ENCODE measurements at regions not wholly inside any gene's neighbourhood (a gene's known extent, or its start where the extent isn't known, plus 50 kb on each side); places are given as distances from the start of the nearest gene placed in this dataset.
"Not testable (repeated sequence)": the region's sequence is repeated elsewhere in the genome, so short reads cannot be mapped to it uniquely, and the experiment has no call there.

DNA sequence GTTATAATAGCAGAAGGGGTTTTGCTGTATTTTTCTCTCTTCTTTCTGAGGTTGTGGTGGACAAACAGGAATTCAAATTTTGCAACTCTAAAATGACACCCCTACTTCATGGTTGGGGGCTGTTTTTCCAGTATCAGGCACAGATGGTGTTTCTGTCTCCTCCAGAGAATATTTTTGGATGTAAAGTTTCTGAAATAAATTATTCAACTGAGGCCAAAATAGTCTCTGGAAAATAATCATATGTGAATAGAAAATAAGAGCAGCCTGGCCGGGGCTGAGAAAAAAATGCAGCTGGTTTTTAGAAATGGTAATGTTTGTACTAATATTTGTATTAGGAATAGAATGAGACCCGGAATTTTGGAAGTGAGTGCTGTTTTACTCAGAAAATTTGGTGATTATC, 121.3 kb upstream of the ADAMTS9 start:
- no peaks in the 10 kb centered on the region for H3K4me1 Mint-ChIP-seq
- H3K36me3 Mint-ChIP-seq, result no peaks in the 10 kb centered on the region
- H3K9me3 Mint-ChIP-seq, result peaks cover 4 to 5% of the 10 kb centered on the region in 2 donors
- DNase-seq (no peak), ATAC-seq (replicated peaks) (no peak)
- no peak overlapping the region for H3K27ac Mint-ChIP-seq
- H3K4me3 Mint-ChIP-seq, result no peak overlapping the region
- H3K27me3 Mint-ChIP-seq, result no peaks in the 10 kb centered on the region

DNA sequence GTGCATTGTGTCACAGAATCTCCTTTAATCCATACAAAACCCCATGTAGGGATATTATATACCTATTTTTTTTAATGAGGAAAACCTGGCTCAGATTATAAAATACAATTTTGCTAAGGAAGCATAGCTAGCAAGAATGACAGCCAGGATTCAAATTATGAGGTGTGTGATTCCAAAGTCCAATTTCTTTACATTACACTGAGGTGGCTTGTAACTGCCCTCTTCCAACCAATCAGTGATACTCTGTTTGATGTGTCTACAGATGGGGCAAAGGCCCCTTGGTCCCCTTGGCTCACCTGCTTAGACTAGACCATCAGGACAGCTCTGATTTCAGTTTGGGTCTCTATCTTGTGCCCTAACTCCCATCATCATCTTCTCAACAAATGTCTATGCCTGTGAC, 120.3 kb upstream of the ADAMTS9 start:
- Mint-ChIP-seq H3K27ac (no peak overlapping the region), H3K4me3 (no peak overlapping the region), H3K9me3 (peaks cover 2 to 4% of the 10 kb centered on the region in 2 donors), H3K4me1 (no peaks in the 10 kb centered on the region), H3K36me3 (no peaks in the 10 kb centered on the region), H3K27me3 (no peaks in the 10 kb centered on the region)
- no peak for ATAC-seq (replicated peaks)
- no peak for DNase-seq

GRCh38 chr3:64806668-64807605, 119.1 kb upstream of the ADAMTS9 start:
- H3K4me1 Mint-ChIP-seq, result no peaks in the 10 kb centered on the region
- ATAC-seq (replicated peaks), result no peak
- H3K27ac Mint-ChIP-seq, result no peak overlapping the region
- H3K9me3 Mint-ChIP-seq, result peaks cover 0 to 4% of the 10 kb centered on the region in 2 donors
- no peaks in the 10 kb centered on the region for H3K36me3 Mint-ChIP-seq
- DNase-seq, result no peak
- H3K27me3 Mint-ChIP-seq, result no peaks in the 10 kb centered on the region
- no peak overlapping the region for H3K4me3 Mint-ChIP-seq

- peaks cover 0 to 4% of the 10 kb centered on the region in 2 donors for H3K9me3 Mint-ChIP-seq
- DNase-seq (no peak), ATAC-seq (replicated peaks) (no peak)
- no peak overlapping the region for H3K4me3 Mint-ChIP-seq
- no peaks in the 10 kb centered on the region for H3K36me3 Mint-ChIP-seq
- no peaks in the 10 kb centered on the region for H3K4me1 Mint-ChIP-seq
- no peaks in the 10 kb centered on the region for H3K27me3 Mint-ChIP-seq
- no peak overlapping the region for H3K27ac Mint-ChIP-seq
Observed at GRCh38 chr3:64805978-64806377, 118.2 kb upstream of the ADAMTS9 start.

GRCh38 chr3:64805248-64805647, 117.4 kb upstream of the ADAMTS9 start:
- peaks cover 0 to 4% of the 10 kb centered on the region in 2 donors for H3K9me3 Mint-ChIP-seq
- H3K4me1 Mint-ChIP-seq, result no peaks in the 10 kb centered on the region
- no peak for ATAC-seq (replicated peaks)
- no peaks in the 10 kb centered on the region for H3K27me3 Mint-ChIP-seq
- H3K4me3 Mint-ChIP-seq, result no peak overlapping the region
- no peak overlapping the region for H3K27ac Mint-ChIP-seq
- no peak for DNase-seq
- H3K36me3 Mint-ChIP-seq, result no peaks in the 10 kb centered on the region

- DNase-seq (no peak), ATAC-seq (replicated peaks) (no peak)
- H3K36me3 Mint-ChIP-seq, result no peaks in the 10 kb centered on the region
- no peaks in the 10 kb centered on the region for H3K27me3 Mint-ChIP-seq
- no peaks in the 10 kb centered on the region for H3K4me1 Mint-ChIP-seq
- H3K27ac Mint-ChIP-seq, result no peak overlapping the region
- H3K4me3 Mint-ChIP-seq, result no peak overlapping the region
- peaks cover 0 to 4% of the 10 kb centered on the region in 2 donors for H3K9me3 Mint-ChIP-seq
Observed at GRCh38 chr3:64803469-64803868, 115.7 kb upstream of the ADAMTS9 start.

- no peak overlapping the region for H3K27ac Mint-ChIP-seq
- no peak for ATAC-seq (replicated peaks)
- DNase-seq, result no peak
- no peaks in the 10 kb centered on the region for H3K27me3 Mint-ChIP-seq
- H3K9me3 Mint-ChIP-seq, result peaks cover 1 to 3% of the 10 kb centered on the region in 2 donors
- no peaks in the 10 kb centered on the region for H3K4me1 Mint-ChIP-seq
- H3K36me3 Mint-ChIP-seq, result no peaks in the 10 kb centered on the region
- H3K4me3 Mint-ChIP-seq, result no peak overlapping the region
Observed at GRCh38 chr3:64802460-64802859, 114.7 kb upstream of the ADAMTS9 start.

- Mint-ChIP-seq H3K9me3 (peaks cover 0 to 1% of the 10 kb centered on the region in 2 donors), H3K4me3 (no peak overlapping the region), H3K27me3 (no peaks in the 10 kb centered on the region), H3K36me3 (no peaks in the 10 kb centered on the region), H3K4me1 (no peaks in the 10 kb centered on the region), H3K27ac (no peak overlapping the region)
- DNase-seq, result no peak
- ATAC-seq (replicated peaks), result no peak
Observed at GRCh38 chr3:64801856-64802255, 114.1 kb upstream of the ADAMTS9 start.

DNA sequence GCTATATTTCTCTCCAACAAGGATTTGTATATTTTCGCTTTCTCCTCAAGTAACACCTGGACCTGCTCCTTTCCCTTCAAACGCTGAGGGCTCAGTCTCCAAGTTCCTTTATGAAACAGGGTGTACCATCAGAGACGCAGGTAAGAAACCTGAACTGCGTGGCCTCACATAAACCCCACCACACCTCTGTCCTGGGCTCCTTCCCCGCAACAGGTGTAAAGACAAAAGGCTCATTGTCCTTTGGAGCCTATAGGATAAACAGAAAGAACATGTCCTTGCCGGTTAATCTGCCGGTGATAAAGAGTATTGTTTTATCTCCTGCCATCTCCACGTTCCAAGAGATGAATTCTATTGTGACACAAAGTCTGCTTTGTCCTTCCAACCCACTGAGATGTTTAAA, 111.8 kb upstream of the ADAMTS9 start:
- H3K36me3 Mint-ChIP-seq, result no peaks in the 10 kb centered on the region
- no peak for ATAC-seq (replicated peaks)
- no peak overlapping the region for H3K4me3 Mint-ChIP-seq
- H3K27ac Mint-ChIP-seq, result no peak overlapping the region
- DNase-seq, result no peak
- H3K9me3 Mint-ChIP-seq, result peaks cover 1 to 3% of the 10 kb centered on the region in 2 donors
- no peaks in the 10 kb centered on the region for H3K27me3 Mint-ChIP-seq
- no peaks in the 10 kb centered on the region for H3K4me1 Mint-ChIP-seq

DNA sequence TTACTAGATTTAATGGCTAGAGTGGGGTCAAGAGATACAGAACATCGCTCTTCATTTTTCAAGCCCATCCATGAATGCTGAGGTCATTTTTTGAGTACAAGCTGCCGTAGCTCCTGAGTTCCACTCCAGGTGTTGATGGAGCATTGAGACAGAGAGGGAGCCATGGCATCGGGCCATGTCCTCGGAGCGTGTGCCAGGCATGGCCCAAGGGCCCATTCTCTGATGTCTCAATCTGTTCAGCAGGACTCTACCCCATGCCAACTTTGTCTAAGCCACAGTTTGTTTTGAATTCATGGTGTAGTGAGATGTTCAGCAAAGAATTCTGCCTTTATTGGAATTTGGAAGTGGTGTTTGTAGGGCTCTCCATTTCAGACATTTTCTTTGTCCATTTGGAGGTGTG, 110.5 kb upstream of the ADAMTS9 start:
- no peaks in the 10 kb centered on the region for H3K27me3 Mint-ChIP-seq
- no peak overlapping the region for H3K27ac Mint-ChIP-seq
- ATAC-seq (replicated peaks), result no peak
- H3K4me1 Mint-ChIP-seq, result no peaks in the 10 kb centered on the region
- DNase-seq, result no peak
- H3K9me3 Mint-ChIP-seq, result peaks cover 1 to 3% of the 10 kb centered on the region in 2 donors
- no peak overlapping the region for H3K4me3 Mint-ChIP-seq
- H3K36me3 Mint-ChIP-seq, result no peaks in the 10 kb centered on the region

- DNase-seq (no peak), ATAC-seq (replicated peaks) (no peak)
- H3K9me3 Mint-ChIP-seq, result peaks cover 1 to 3% of the 10 kb centered on the region in 2 donors
- no peaks in the 10 kb centered on the region for H3K27me3 Mint-ChIP-seq
- H3K27ac Mint-ChIP-seq, result no peak overlapping the region
- H3K4me3 Mint-ChIP-seq, result no peak overlapping the region
- H3K4me1 Mint-ChIP-seq, result no peaks in the 10 kb centered on the region
- H3K36me3 Mint-ChIP-seq, result no peaks in the 10 kb centered on the region
Observed at GRCh38 chr3:64796607-64797399, 109.0 kb upstream of the ADAMTS9 start.

DNA sequence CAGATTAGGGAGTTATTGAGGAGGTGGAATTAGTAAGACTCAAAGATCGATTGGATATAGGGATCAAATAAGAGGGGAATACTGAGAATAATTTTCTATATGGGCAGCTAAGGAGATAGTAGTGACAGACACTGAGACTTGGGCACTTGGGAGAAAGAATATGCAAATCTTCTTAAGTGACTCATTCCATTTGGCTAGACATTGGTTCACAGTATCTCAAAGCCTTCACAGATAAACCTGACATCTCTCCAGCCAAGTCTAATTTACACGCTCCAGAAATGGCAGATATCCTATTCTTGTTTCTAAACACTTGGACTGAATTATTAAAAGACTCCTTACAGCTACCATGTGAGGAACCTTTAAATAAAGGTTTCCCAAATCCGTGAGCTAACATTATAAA, 104.6 kb upstream of the ADAMTS9 start:
- Mint-ChIP-seq H3K36me3 (no peaks in the 10 kb centered on the region), H3K4me1 (no peaks in the 10 kb centered on the region), H3K9me3 (peaks cover under 1 to 3% of the 10 kb centered on the region in 2 donors), H3K27ac (no peak overlapping the region), H3K27me3 (no peaks in the 10 kb centered on the region), H3K4me3 (no peak overlapping the region)
- DNase-seq, result no peak
- ATAC-seq (replicated peaks), result no peak

DNA sequence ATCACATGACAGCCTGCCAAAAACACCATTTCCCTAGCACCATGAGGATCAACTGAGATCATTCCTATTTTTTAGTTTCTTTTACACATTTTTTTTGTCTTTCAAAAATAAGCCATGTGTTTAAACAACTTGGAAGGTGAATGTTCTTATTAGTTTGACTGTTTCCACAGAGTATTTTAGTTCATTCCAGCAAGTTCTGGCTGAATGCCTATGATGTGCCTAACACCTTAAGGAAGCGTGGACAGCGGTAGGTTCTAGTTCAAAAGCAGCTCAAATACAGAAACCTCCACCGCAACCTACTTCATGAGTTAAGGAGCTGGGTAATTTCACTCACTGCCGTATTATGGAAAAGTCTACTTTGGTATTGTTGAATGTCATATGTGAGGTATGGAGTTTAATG, 101.3 kb upstream of the ADAMTS9 start:
- H3K4me3 Mint-ChIP-seq, result no peak overlapping the region
- H3K27me3 Mint-ChIP-seq, result no peaks in the 10 kb centered on the region

GRCh38 chr3:64783200-64783599, 95.4 kb upstream of the ADAMTS9 start:
- H3K27me3 Mint-ChIP-seq, result no peaks in the 10 kb centered on the region
- ATAC-seq (replicated peaks) (no peak), DNase-seq (no peak)
- H3K4me1 Mint-ChIP-seq, result no peaks in the 10 kb centered on the region
- no peaks in the 10 kb centered on the region for H3K36me3 Mint-ChIP-seq
- H3K27ac Mint-ChIP-seq, result no peak overlapping the region
- peaks cover 6 to 14% of the 10 kb centered on the region in 2 donors for H3K9me3 Mint-ChIP-seq
- H3K4me3 Mint-ChIP-seq, result no peak overlapping the region

More for the DNA sequence above, 101.3 kb upstream of the ADAMTS9 start:
- no peaks in the 10 kb centered on the region for H3K9me3 Mint-ChIP-seq
- H3K36me3 Mint-ChIP-seq, result no peaks in the 10 kb centered on the region
- ATAC-seq (replicated peaks), result no peak
- no peaks in the 10 kb centered on the region for H3K4me1 Mint-ChIP-seq
- no peak for DNase-seq
- H3K27ac Mint-ChIP-seq, result no peak overlapping the region

DNA sequence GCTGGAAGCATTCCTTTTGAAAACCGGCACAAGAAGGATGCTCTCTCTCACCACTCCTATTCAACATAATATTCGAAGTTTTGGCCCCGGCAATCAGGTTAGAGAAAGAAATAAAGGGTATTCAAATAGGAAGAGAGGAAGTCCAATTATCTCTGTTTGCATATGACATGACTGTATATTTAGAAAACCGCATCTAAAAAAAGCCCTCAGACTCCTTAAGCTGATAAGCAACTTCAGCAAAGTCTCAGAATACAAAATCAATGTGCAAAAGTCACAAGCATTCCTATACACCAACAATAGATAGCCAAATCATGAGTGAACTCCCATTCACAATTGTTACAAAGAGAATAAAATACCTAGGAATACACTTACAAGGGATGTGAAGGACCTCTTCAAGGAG, 93.1 kb upstream of the ADAMTS9 start:
- not testable (repeated sequence) for H3K4me3 Mint-ChIP-seq; H3K4me1 Mint-ChIP-seq; H3K27me3 Mint-ChIP-seq; H3K36me3 Mint-ChIP-seq; H3K27ac Mint-ChIP-seq; DNase-seq; ATAC-seq (replicated peaks)
- peaks cover 15 to 20% of the 10 kb centered on the region in 2 donors for H3K9me3 Mint-ChIP-seq

All from stimulated activated naive B cell treated with anti-CD40 and anti-IgM and Interleukin-4, amounts not matched to agents 10 μg/mL and 1 μg/mL and 100 μg/mL, for 72 hours (primary cell).